ENCODE measurements at regions not wholly inside any gene's neighbourhood (a gene's known extent, or its start where the extent isn't known, plus 50 kb on each side); places are given as distances from the start of the nearest gene placed in this dataset.

- TF ChIP-seq POLR2A (IDR thresholded peaks at IDR 0.05; ENCODE audit: low read depth, low read length) (no peak), POLR2AphosphoS5 (IDR thresholded peaks at IDR 0.05; ENCODE audit: low read depth, low read length) (no peak), TAF1 (IDR thresholded peaks at IDR 0.05; ENCODE audit: low read depth, low read length) (no peak), PAX5 (IDR thresholded peaks at IDR 0.05; ENCODE audit: insufficient read depth, low read length, severe bottlenecking) (no peak), SPI1 (IDR thresholded peaks at IDR 0.05; ENCODE audit: low read depth, low read length) (no peak)
Observed at GRCh38 chr7:109308816-109309215, 739.1 kb downstream of the DNAJB9 start.

Data from GM12891 (cell line).